HepG2 (cell line): ENCODE measurements at regions not wholly inside any gene's neighbourhood (a gene's known extent, or its start where the extent isn't known, plus 50 kb on each side); places are given as distances from the start of the nearest gene placed in this dataset.

Experiments used
- FOSL2 ChIP-seq: sonication (generic); formaldehyde crosslinking; IDR thresholded peaks from 2 replicates; pipeline ENCODE4 v1.4.0; 2020; ENCODE audit warnings: missing genetic modification reagents
- FOXA1 ChIP-seq, 2 experiments: fragments of 450-650 bp in 1 of 2; sonication (generic) in 1 of 2; formaldehyde crosslinking in 1 of 2; IDR thresholded peaks; 2 replicates each; pipeline versions ENCODE4 v1.4.0 to v1.6.1; 2016 to 2020; ENCODE audit warnings: missing genetic modification reagents in 1 of 2
- MXD4 ChIP-seq: IDR thresholded peaks from 2 replicates; pipeline ENCODE4 v1.6.1; 2016; ENCODE audit warnings: mild to moderate bottlenecking, missing biosample characterization, missing genetic modification reagents
- NAIF1 ChIP-seq: sonication (generic); formaldehyde crosslinking; IDR thresholded peaks from 2 replicates; pipeline ENCODE4 v1.5.0; 2020; ENCODE audit warnings: mild to moderate bottlenecking, missing genetic modification reagents, borderline replicate concordance
- SP1 ChIP-seq, 2 experiments: fragments of 450-650 bp in 1 of 2; sonication (generic) in 1 of 2; formaldehyde crosslinking in 1 of 2; IDR thresholded peaks; 2 replicates each; pipeline versions ENCODE4 v1.4.0 to v1.6.1; 2016 to 2020; ENCODE audit warnings: missing genetic modification reagents in 1 of 2
- ZNF354B ChIP-seq: sonication (generic); formaldehyde crosslinking; IDR thresholded peaks from 2 replicates; pipeline ENCODE4 v1.8.0; 2022; ENCODE audit warnings: mild to moderate bottlenecking, missing genetic modification reagents
- ZNF510 ChIP-seq: sonication (generic); formaldehyde crosslinking; IDR thresholded peaks from 2 replicates; pipeline ENCODE4 v1.4.0; 2020; ENCODE audit warnings: low read depth, mild to moderate bottlenecking, missing genetic modification reagents
- ZNF747 ChIP-seq: sonication (generic); formaldehyde crosslinking; IDR thresholded peaks from 2 replicates; pipeline ENCODE4 v1.8.1; 2023; ENCODE audit warnings: missing genetic modification reagents, mild to moderate bottlenecking, borderline replicate concordance
- ZSCAN31 ChIP-seq: sonication (generic); formaldehyde crosslinking; IDR thresholded peaks from 2 replicates; pipeline ENCODE4 v1.5.0; 2020; ENCODE audit warnings: low read depth, mild to moderate bottlenecking, missing genetic modification reagents
- TF ChIP-seq, protein P1 (sequence below): sonication (generic); formaldehyde crosslinking; IDR thresholded peaks from 2 replicates; pipeline ENCODE4 v1.4.0; 2020; ENCODE audit warnings: low read depth, missing genetic modification reagents
- TF ChIP-seq, protein P2 (sequence below): IDR thresholded peaks from 2 replicates; pipeline ENCODE4 v1.6.1; 2016
- TF ChIP-seq, protein P3 (sequence below): IDR thresholded peaks from 2 replicates; pipeline ENCODE4 v1.6.1; 2016; ENCODE audit warnings: mild to moderate bottlenecking

GRCh38 chr10:47217113-47217512 is 82.9 kb upstream of the GDF10 start (continued):
- TF ChIP-seq, protein P1, sequence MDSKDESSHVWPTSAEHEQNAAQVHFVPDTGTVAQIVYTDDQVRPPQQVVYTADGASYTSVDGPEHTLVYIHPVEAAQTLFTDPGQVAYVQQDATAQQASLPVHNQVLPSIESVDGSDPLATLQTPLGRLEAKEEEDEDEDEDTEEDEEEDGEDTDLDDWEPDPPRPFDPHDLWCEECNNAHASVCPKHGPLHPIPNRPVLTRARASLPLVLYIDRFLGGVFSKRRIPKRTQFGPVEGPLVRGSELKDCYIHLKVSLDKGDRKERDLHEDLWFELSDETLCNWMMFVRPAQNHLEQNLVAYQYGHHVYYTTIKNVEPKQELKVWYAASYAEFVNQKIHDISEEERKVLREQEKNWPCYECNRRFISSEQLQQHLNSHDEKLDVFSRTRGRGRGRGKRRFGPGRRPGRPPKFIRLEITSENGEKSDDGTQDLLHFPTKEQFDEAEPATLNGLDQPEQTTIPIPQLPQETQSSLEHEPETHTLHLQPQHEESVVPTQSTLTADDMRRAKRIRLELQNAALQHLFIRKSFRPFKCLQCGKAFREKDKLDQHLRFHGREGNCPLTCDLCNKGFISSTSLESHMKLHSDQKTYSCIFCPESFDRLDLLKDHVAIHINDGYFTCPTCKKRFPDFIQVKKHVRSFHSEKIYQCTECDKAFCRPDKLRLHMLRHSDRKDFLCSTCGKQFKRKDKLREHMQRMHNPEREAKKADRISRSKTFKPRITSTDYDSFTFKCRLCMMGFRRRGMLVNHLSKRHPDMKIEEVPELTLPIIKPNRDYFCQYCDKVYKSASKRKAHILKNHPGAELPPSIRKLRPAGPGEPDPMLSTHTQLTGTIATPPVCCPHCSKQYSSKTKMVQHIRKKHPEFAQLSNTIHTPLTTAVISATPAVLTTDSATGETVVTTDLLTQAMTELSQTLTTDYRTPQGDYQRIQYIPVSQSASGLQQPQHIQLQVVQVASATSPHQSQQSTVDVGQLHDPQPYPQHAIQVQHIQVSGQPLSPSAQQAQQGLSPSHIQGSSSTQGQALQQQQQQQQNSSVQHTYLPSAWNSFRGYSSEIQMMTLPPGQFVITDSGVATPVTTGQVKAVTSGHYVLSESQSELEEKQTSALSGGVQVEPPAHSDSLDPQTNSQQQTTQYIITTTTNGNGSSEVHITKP, result no peak
- TF ChIP-seq, protein P2, sequence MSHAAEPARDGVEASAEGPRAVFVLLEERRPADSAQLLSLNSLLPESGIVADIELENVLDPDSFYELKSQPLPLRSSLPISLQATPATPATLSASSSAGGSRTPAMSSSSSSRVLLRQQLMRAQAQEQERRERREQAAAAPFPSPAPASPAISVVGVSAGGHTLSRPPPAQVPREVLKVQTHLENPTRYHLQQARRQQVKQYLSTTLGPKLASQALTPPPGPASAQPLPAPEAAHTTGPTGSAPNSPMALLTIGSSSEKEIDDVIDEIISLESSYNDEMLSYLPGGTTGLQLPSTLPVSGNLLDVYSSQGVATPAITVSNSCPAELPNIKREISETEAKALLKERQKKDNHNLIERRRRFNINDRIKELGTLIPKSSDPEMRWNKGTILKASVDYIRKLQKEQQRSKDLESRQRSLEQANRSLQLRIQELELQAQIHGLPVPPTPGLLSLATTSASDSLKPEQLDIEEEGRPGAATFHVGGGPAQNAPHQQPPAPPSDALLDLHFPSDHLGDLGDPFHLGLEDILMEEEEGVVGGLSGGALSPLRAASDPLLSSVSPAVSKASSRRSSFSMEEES (CRISPR knock-in tag), result no peak
- TF ChIP-seq ZNF747 (CRISPR knock-in tag), result no peak
- TF ChIP-seq, protein P3, sequence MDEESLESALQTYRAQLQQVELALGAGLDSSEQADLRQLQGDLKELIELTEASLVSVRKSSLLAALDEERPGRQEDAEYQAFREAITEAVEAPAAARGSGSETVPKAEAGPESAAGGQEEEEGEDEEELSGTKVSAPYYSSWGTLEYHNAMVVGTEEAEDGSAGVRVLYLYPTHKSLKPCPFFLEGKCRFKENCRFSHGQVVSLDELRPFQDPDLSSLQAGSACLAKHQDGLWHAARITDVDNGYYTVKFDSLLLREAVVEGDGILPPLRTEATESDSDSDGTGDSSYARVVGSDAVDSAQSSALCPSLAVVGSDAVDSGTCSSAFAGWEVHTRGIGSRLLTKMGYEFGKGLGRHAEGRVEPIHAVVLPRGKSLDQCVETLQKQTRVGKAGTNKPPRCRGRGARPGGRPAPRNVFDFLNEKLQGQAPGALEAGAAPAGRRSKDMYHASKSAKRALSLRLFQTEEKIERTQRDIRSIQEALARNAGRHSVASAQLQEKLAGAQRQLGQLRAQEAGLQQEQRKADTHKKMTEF (CRISPR knock-in tag), result no peak
- TF ChIP-seq ZSCAN31 (CRISPR knock-in tag), result no peak
- no peak for TF ChIP-seq FOXA1 (IDR thresholded peaks at IDR 0.05)
- no peak for TF ChIP-seq FOXA1 (CRISPR knock-in tag; IDR thresholded peaks at IDR 0.05)
- no peak for TF ChIP-seq NAIF1 (CRISPR knock-in tag)
- TF ChIP-seq MXD4 (CRISPR knock-in tag), result no peak
- no peak for TF ChIP-seq SP1 (IDR thresholded peaks at IDR 0.05)
- no peak for TF ChIP-seq SP1 (CRISPR knock-in tag; IDR thresholded peaks at IDR 0.05)
- TF ChIP-seq FOSL2 (CRISPR knock-in tag), result no peak
- no peak for TF ChIP-seq ZNF354B (CRISPR knock-in tag)
- TF ChIP-seq ZNF510 (CRISPR knock-in tag), result no peak
